ENCODE measurements at regions not wholly inside any gene's neighbourhood (a gene's known extent, or its start where the extent isn't known, plus 50 kb on each side); places are given as distances from the start of the nearest gene placed in this dataset.
A peak's percentile ranks its signal among the peaks of the same experiment; 100 is the strongest.

DNA sequence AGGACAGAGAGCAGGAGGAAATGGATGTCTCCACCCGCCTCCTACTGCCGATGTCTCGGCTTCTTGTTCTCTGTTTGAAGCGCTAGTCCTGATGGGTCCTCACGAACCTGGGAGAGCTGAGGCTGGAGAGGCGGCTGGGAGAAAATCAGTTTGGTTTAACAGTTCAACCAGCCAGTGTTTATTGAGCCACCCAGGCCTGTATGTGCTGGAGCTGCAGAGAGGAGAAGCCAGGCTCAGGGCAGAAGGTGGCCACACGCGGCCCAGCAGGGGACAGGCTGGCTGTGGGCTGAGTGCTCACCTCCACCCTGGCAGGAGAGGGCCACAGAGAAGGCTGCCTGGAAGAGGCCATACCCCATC is 202.1 kb downstream of the CYP26B1 start:
- Histone ChIP-seq H2AFZ (replicated peaks) (no peak overlapping the region), H3K79me2 (ENCODE audit: low read depth) (no peaks in the 10 kb centered on the region), H3K9ac (no peak overlapping the region), H3F3A (ENCODE audit: low read depth) (no peaks in the 10 kb centered on the region), H3K4me2 (no peak overlapping the region), H3K27me3 (no peaks in the 10 kb centered on the region), H3K36me3 (no peaks in the 10 kb centered on the region), H3K4me1 (peaks cover 14% of the 10 kb centered on the region), H3K27ac (no peak overlapping the region), H3K9me3 (ENCODE audit: low read depth) (no peaks in the 10 kb centered on the region), H3K4me3 (no peak overlapping the region), H4K20me1 (ENCODE audit: low read depth) (no peaks in the 10 kb centered on the region)
- Mint-ChIP-seq H3K4me3 (no peak overlapping the region), H3K36me3 (no peaks in the 10 kb centered on the region), H3K27ac (no peak overlapping the region), H3K9me3 (no peaks in the 10 kb centered on the region), H3K4me1 (peaks cover 14% of the 10 kb centered on the region), H3K27me3 (ENCODE audit: insufficient read depth, low read depth) (peaks cover 13% of the 10 kb centered on the region)
- TF ChIP-seq EZH2phosphoT487 (IDR thresholded peaks at IDR 0.05) (no peak), EZH2 (IDR thresholded peaks at IDR 0.05) (no peak)
- TF ChIP-seq, protein P1, sequence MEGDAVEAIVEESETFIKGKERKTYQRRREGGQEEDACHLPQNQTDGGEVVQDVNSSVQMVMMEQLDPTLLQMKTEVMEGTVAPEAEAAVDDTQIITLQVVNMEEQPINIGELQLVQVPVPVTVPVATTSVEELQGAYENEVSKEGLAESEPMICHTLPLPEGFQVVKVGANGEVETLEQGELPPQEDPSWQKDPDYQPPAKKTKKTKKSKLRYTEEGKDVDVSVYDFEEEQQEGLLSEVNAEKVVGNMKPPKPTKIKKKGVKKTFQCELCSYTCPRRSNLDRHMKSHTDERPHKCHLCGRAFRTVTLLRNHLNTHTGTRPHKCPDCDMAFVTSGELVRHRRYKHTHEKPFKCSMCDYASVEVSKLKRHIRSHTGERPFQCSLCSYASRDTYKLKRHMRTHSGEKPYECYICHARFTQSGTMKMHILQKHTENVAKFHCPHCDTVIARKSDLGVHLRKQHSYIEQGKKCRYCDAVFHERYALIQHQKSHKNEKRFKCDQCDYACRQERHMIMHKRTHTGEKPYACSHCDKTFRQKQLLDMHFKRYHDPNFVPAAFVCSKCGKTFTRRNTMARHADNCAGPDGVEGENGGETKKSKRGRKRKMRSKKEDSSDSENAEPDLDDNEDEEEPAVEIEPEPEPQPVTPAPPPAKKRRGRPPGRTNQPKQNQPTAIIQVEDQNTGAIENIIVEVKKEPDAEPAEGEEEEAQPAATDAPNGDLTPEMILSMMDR (IDR thresholded peaks at IDR 0.05): no peak
- no peak for DNase-seq (ENCODE audit: low spot score)

DNA sequence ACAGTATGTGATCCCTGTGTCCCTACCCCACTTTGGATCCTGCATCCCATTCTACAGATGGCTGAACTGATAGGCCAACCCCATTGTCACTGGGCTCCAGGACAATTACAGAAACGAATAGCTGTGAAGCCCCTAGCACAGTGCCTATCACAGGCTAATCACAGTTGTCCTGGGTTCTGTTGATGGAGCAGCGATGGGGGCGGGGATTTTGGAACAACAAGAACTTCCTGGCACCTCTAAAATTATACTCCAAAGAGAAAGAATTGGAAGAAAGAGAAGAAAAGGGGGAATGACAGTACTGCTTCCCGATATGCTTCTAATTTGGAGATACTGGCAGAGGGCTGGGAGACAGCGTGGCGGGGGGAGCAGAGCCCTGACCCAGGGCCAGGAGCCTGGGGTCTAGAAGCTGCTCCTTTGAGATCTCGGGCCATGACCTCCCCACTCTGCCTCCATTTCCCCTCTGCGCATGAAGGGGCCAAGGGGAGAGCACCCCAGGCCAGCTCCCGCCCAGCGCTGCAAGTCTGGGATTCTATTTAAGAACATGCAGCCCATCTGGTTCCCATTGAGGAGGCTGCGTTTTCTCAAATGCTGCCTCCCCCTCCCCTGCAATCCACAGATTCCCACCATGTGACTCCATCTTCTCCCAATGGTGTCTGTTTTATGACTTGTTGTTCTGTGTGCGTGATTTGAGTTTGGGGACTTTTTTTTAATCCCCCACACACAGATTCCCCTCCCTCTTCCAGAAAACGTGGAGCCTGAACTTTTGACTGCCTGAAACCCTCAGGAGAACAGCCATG is 202.7 kb downstream of the CYP26B1 start:
- H3K4me1 ChIP-seq: peaks cover 14% of the 10 kb centered on the region
- no peak overlapping the region for H3K9ac ChIP-seq
- H3K27ac ChIP-seq: no peak overlapping the region
- no peaks in the 10 kb centered on the region for H3F3A ChIP-seq (ENCODE audit: low read depth)
- no peaks in the 10 kb centered on the region for H3K9me3 ChIP-seq (ENCODE audit: low read depth)
- H2AFZ ChIP-seq (replicated peaks): no peak overlapping the region
- no peaks in the 10 kb centered on the region for H3K36me3 ChIP-seq
- H3K27me3 ChIP-seq: no peaks in the 10 kb centered on the region
- DNase-seq (ENCODE audit: low spot score): no peak
- Mint-ChIP-seq H3K36me3 (no peaks in the 10 kb centered on the region), H3K4me3 (no peak overlapping the region), H3K27me3 (ENCODE audit: insufficient read depth, low read depth) (peaks cover 13% of the 10 kb centered on the region), H3K4me1 (peaks cover 14% of the 10 kb centered on the region), H3K9me3 (no peaks in the 10 kb centered on the region), H3K27ac (no peak overlapping the region)
- H3K4me3 ChIP-seq: no peak overlapping the region
- no peak for TF ChIP-seq EZH2 (IDR thresholded peaks at IDR 0.05)
- TF ChIP-seq, protein P1 (IDR thresholded peaks at IDR 0.05): no peak
- no peaks in the 10 kb centered on the region for H3K79me2 ChIP-seq (ENCODE audit: low read depth)
- H3K4me2 ChIP-seq: no peak overlapping the region
- no peaks in the 10 kb centered on the region for H4K20me1 ChIP-seq (ENCODE audit: low read depth)

DNA sequence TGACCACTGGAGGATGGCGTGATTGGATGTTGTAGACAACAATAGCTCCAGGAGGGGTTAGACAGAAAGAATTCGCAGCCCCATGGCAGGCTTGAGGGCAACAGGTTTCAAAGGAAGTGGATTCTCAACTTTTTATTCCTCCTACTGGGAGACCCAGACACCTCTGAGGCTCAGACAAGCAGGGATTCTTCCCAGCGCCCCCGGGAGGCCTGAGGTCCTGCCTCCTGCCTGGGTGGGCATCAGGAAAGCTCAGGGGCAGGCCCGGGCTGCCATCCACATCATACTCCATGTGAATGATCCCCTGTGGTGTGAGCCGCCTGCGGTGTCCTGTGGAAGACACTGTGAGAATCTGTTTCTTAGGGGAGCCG is 203.5 kb downstream of the CYP26B1 start:
- Histone ChIP-seq H4K20me1 (ENCODE audit: low read depth) (no peaks in the 10 kb centered on the region), H2AFZ (replicated peaks) (peak overlapping the region; percentile 79), H3K9ac (no peak overlapping the region), H3K4me2 (peak overlapping the region; percentile 32), H3K4me3 (no peak overlapping the region), H3K27ac (no peak overlapping the region), H3F3A (ENCODE audit: low read depth) (no peaks in the 10 kb centered on the region), H3K79me2 (ENCODE audit: low read depth) (no peaks in the 10 kb centered on the region), H3K9me3 (ENCODE audit: low read depth) (no peaks in the 10 kb centered on the region), H3K27me3 (no peaks in the 10 kb centered on the region), H3K36me3 (no peaks in the 10 kb centered on the region), H3K4me1 (peaks cover 14% of the 10 kb centered on the region)
- peak; percentile 61 for DNase-seq (ENCODE audit: low spot score)
- H3K27ac Mint-ChIP-seq: no peak overlapping the region
- H3K9me3 Mint-ChIP-seq: no peaks in the 10 kb centered on the region
- peaks cover 15% of the 10 kb centered on the region for H3K27me3 Mint-ChIP-seq (ENCODE audit: insufficient read depth, low read depth)
- peaks cover 14% of the 10 kb centered on the region for H3K4me1 Mint-ChIP-seq
- H3K4me3 Mint-ChIP-seq: no peak overlapping the region
- no peaks in the 10 kb centered on the region for H3K36me3 Mint-ChIP-seq
- no peak for TF ChIP-seq EZH2phosphoT487 (IDR thresholded peaks at IDR 0.05)
- no peak for TF ChIP-seq EZH2 (IDR thresholded peaks at IDR 0.05)
- TF ChIP-seq, protein P1 (IDR thresholded peaks at IDR 0.05): no peak

Measured in neural progenitor cell (in vitro differentiated cells).